NCI-H82 treated with DMSO at 0.1 percent for 48 hours (cell line): ENCODE measurements at regions not wholly inside any gene's neighbourhood (a gene's known extent, or its start where the extent isn't known, plus 50 kb on each side); places are given as distances from the start of the nearest gene placed in this dataset.

Experiments used
- DNase-seq: peaks from one replicate; lab custom pipeline; 2025; ENCODE audit not compliant: unreplicated experiment; lab: John Stamatoyannopoulos, UW

- DNase-seq, result no peak
Observed at GRCh38 chr3:73719861-73720260, 95.1 kb upstream of the PDZRN3 start.

GRCh38 chr3:73719413-73719851 lies 94.7 kb upstream of the PDZRN3 start:
- no peak for DNase-seq

- DNase-seq, result no peak
Observed at GRCh38 chr3:73718326-73719110, 93.8 kb upstream of the PDZRN3 start.

GRCh38 chr3:73716418-73716817 lies 91.7 kb upstream of the PDZRN3 start:
- DNase-seq, result no peak

- DNase-seq, result no peak
Observed at GRCh38 chr3:73710340-73710739, 85.6 kb upstream of the PDZRN3 start.

- DNase-seq, result no peak
Observed at GRCh38 chr3:73709712-73710111, 85.0 kb upstream of the PDZRN3 start.

GRCh38 chr3:73708956-73709355 lies 84.2 kb upstream of the PDZRN3 start:
- DNase-seq, result no peak

GRCh38 chr3:73707772-73708171 lies 83.0 kb upstream of the PDZRN3 start:
- no peak for DNase-seq

- no peak for DNase-seq
Observed at GRCh38 chr3:73706771-73707170, 82.0 kb upstream of the PDZRN3 start.

GRCh38 chr3:73705792-73706191 lies 81.1 kb upstream of the PDZRN3 start:
- DNase-seq, result no peak

- DNase-seq, result no peak
Observed at GRCh38 chr3:73699327-73699726, 74.6 kb upstream of the PDZRN3 start.

- DNase-seq, result peak; percentile 76
Observed at GRCh38 chr3:73697020-73697419, 72.3 kb upstream of the PDZRN3 start.

- no peak for DNase-seq
Observed at GRCh38 chr3:73695841-73696240, 71.1 kb upstream of the PDZRN3 start.

GRCh38 chr3:73694983-73695757 lies 70.4 kb upstream of the PDZRN3 start:
- DNase-seq, result no peak

- no peak for DNase-seq
Observed at GRCh38 chr3:73687106-73688004, 62.6 kb upstream of the PDZRN3 start.

GRCh38 chr3:73685061-73685460 lies 60.3 kb upstream of the PDZRN3 start:
- DNase-seq, result no peak

- peak; percentile 74 for DNase-seq
Observed at GRCh38 chr3:73683706-73684105, 59.0 kb upstream of the PDZRN3 start.

- no peak for DNase-seq
Observed at GRCh38 chr3:73681610-73682009, 56.9 kb upstream of the PDZRN3 start.

- no peak for DNase-seq
Observed at GRCh38 chr3:73681198-73681597, 56.5 kb upstream of the PDZRN3 start.

GRCh38 chr3:73680391-73681095 lies 55.8 kb upstream of the PDZRN3 start:
- DNase-seq, result no peak
